GM12873 (cell line): ENCODE measurements at regions not wholly inside any gene's neighbourhood (a gene's known extent, or its start where the extent isn't known, plus 50 kb on each side); places are given as distances from the start of the nearest gene placed in this dataset.

Source experiments
- CTCF ChIP-seq: IDR thresholded peaks from 2 replicates; pipeline ENCODE4 v1.5.1; 2012; ENCODE audit warnings: low read depth, mild to moderate bottlenecking, moderate library complexity, low read length, control low read depth; ENCODE audit not compliant: insufficient read depth; ENCODE audit errors: missing control alignments

- TF ChIP-seq CTCF = no peak
Observed at GRCh38 chr6:11911538-11911937, 100.6 kb upstream of the HIVEP1 start.

GRCh38 chr6:11909696-11910132, 102.4 kb upstream of the HIVEP1 start:
- no peak for TF ChIP-seq CTCF

GRCh38 chr6:11908436-11909105, 103.5 kb upstream of the HIVEP1 start:
- TF ChIP-seq CTCF = no peak

- TF ChIP-seq CTCF = no peak
Observed at GRCh38 chr6:11903645-11904044, 108.5 kb upstream of the HIVEP1 start.

GRCh38 chr6:11902527-11902926, 109.6 kb upstream of the HIVEP1 start:
- TF ChIP-seq CTCF = no peak

GRCh38 chr6:11900662-11901598, 111.2 kb upstream of the HIVEP1 start:
- no peak for TF ChIP-seq CTCF

- no peak for TF ChIP-seq CTCF
Observed at GRCh38 chr6:11899645-11900044, 112.5 kb upstream of the HIVEP1 start.
